HG02943 (cell line): ENCODE measurements at regions not wholly inside any gene's neighbourhood (a gene's known extent, or its start where the extent isn't known, plus 50 kb on each side); places are given as distances from the start of the nearest gene placed in this dataset.

Experiments used
- ATAC-seq: cut with Tn5 transposase; IDR thresholded peaks from one replicate; pipeline ENCODE4 v1.9.1; 2021; ENCODE audit warnings: mild to moderate bottlenecking, low read depth, moderate library complexity; ENCODE audit not compliant: unreplicated experiment

DNA sequence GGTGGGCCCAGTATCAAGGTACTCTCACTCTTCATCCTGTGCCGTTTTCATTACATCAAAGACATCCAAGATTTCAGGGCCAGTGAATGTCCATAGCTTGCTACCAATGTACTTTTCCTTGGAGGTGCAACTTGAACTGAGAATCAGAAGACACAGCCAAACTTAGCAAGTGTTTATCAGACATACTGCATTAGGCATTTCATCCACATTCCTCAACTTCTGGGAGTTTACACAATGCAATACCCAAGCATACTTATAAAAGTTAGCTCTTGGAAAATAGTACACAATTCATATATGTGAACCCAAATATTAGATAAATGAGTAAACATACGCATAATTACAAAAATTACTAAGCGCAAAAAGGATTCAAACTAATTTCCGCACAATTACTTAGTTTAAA, 216.3 kb upstream of the RHOBTB1 start:
- ATAC-seq, result no peak

DNA sequence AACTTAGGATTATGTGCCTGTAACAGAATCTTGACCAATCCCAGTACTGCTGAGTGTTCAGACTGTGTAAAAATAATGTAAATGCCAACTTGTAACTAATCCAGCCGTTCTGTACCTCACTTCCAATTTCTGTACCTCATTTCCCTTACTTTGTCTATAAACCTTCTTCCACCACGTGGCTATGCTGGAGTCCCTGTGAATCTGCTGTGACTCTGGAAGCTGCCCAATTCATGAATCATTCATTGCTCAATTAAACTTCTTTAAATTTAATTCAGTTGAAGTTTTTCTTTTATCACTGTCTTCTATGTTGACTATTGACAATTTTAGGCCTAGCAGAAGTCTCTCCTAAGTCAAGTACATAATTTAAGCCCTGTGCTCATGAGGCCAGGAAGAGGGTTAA, 215.3 kb upstream of the RHOBTB1 start:
- no peak for ATAC-seq

DNA sequence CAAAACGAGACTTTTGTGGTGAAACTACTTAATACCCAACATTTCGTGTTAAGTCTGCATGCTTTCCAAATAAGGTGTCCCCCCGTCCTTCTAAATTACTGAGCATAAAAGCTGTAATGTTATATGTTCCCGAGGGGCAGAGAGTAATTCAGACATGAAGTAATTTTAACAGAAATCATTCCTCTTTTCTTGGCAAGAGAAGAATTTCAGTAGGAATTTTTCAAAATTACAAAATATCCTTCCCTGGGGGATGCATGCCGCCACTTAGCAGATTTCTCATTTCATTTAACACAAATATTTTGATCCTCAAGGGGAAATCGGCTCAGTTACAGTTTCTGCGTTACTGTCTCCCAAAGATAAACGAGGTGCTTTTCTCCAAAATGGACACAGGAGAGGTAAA, 213.2 kb upstream of the RHOBTB1 start:
- ATAC-seq, result no peak

- no peak for ATAC-seq
These were observed 209.8 kb upstream of the RHOBTB1 start for GRCh38 chr10:61153771-61154170.

- no peak for ATAC-seq
These were observed 207.1 kb upstream of the RHOBTB1 start for GRCh38 chr10:61151059-61151458.

- ATAC-seq, result no peak
These were observed 204.5 kb upstream of the RHOBTB1 start for GRCh38 chr10:61148451-61148850.

DNA sequence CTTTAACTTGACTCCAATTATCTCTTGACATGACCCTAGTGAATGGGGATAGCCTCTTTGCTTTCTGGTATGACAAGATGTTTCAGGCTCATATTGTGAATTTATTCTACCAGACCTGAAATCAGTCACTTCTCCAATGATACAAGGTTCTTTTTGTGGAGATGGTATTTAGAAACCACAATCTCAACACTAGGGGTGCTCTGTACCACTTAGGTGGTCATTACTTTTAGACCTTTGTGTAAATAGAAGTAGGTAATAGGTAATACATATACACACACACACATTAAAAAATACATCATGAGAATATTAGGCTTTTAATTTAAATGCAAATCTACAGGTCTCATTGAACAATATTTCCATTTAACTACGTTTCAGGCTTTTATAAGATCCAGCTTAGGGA, 199.0 kb upstream of the RHOBTB1 start:
- ATAC-seq, result no peak

- ATAC-seq, result no peak
These were observed 196.9 kb upstream of the RHOBTB1 start for GRCh38 chr10:61140765-61141392.

GRCh38 chr10:61139592-61139953, 195.6 kb upstream of the RHOBTB1 start:
- ATAC-seq, result no peak

GRCh38 chr10:61138708-61139591, 195.0 kb upstream of the RHOBTB1 start:
- ATAC-seq, result no peak

DNA sequence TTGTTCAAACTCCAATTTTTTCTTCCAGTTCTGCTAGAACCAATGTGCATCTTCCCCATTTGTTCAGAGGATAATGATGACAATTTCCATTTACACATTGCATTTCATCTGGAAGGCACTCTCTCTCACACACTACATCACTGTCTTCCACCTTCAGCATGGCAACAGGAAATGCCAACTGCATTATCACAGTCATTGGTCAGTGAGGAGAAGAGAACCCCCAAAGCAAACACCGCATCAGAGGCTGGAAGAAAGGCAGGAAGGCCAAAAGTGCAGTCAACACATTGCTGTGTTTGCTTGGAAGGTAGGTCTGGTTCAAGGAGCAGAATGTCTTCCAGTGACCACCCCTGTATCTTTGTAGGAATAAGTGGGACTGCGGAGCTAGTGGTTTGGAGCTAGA, 192.2 kb upstream of the RHOBTB1 start:
- ATAC-seq, result no peak

DNA sequence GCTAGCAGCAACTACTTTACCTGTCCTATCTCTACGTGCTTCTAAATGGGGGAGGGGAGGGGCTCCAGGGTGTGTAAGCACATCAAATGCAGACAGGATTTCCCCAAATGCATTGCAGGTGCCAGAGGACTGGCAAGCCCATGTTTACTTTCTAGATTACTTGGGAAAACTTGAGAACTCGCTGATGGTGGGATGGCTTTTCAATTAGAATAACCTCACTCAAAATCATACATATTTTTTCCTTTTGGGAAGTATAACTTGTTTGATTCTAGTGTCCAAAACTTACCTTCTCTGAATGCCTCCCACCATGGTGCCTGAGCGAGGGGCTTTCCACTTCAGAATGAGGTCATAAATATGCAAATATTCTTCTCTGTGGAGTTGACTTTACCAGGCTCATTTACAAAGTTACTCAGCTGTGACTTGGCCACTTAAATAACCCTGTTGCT, 191.3 kb upstream of the RHOBTB1 start:
- peak; percentile 92 for ATAC-seq

DNA sequence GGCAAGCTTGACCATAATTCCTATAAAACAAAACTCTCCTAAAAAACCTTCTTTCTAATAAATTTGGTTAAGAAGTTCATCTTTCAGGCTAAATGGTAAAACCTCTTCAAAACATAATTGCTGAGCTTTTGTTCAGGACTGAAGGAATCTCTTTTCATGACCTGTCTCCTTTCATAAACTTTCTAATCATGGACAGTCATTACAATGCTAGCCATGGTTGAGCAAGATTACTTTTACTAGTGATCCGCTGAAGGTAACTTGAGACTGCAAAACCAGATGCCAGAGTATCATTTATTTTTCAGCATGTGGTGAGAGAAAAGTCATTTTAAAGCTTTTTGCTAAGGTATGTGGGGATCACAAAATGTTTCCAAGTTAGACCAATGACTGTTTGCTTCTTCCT, 186.4 kb upstream of the RHOBTB1 start:
- ATAC-seq, result no peak

DNA sequence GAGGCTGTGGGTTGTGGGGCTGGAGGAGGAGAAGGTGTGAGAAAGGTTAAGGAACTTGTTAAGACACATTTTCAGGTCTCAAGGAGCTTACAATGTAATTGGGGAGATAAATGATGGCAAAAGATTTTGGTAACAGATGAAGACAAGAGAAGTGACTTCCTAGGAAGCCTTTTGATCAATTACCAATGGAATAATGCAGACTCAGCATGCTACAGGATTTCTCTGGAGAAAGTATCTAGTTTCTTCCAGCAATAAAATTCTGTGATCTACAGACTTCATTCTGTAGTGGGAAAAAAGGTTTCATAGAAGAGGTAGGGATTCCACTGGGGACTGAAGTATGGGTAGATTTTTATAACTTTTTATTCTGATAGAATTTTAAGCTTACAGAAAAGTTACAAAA, 184.2 kb upstream of the RHOBTB1 start:
- ATAC-seq, result no peak

DNA sequence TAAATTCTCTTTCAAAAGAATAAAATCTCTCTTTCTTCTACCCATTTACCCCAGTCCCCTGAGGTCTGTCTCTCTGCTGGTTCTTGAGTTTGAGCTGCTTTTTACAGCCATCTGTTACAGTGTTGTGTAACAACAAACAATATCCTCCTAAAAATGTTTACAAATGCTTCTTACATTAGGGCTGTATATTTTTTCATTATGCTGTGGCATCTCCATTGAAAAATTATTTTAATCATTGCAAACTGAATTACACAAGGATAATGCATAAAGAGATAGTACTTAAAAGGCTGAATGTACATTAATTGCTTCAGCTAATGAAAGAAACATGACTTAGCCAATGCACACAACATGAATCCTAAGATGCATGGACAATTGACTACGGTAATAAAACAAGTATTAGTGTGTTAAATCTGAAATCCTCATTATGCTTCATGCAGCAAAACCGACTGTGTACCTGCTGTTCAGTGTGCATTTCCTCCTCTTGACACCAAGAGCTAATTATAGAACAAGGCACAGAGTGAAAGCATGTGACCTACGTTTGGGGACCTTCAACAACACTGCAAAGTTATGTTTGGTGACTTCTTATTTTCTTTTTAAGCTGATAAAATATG, 181.7 kb upstream of the RHOBTB1 start:
- ATAC-seq, result no peak

- ATAC-seq, result no peak
These were observed 181.0 kb upstream of the RHOBTB1 start for GRCh38 chr10:61124756-61125530.

DNA sequence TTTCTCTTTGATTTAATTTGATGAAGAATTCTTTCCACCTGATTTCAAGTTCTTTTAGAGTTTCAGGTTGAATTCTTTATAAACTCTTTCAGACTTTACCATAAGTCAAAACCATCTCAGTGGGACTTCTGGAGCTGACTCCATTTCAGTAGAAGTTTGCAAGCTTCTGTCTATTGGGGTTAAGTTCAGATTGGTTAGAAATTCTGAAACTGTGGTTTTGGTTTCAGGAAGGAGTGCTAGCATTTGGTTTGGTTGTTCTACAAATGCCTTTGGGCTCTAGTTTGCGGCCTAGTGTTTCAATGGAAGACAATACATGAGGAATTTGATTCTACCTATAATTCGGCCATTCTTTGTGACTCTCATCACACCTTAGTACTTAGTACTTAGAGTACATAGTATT, 176.8 kb upstream of the RHOBTB1 start:
- no peak for ATAC-seq

DNA sequence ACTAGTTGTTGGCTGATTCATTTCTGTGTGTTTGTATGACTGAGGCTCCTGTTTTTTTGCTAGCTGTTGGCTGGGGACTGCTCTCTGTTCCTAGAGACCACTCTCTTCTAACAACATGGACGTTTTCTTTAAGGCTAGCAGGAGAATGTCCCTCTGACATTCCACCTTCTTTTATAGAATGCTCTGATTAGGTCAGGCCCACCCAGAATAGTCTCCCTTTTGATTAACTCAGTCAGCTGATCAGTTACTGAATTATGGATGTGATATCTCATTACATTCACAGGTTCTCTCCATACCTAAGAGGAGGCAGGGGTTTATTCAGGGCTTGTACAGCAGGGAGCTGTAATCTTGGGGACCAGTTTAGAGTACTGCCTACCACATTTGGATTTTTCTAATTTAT, 175.6 kb upstream of the RHOBTB1 start:
- ATAC-seq, result no peak

GRCh38 chr10:61115897-61116296, 171.9 kb upstream of the RHOBTB1 start:
- no peak for ATAC-seq

- no peak for ATAC-seq
These were observed 168.8 kb upstream of the RHOBTB1 start for GRCh38 chr10:61112771-61113170.

- no peak for ATAC-seq
These were observed 167.0 kb upstream of the RHOBTB1 start for GRCh38 chr10:61110936-61111335.
